Panc1 (cell line): ENCODE measurements at regions not wholly inside any gene's neighbourhood (a gene's known extent, or its start where the extent isn't known, plus 50 kb on each side); places are given as distances from the start of the nearest gene placed in this dataset.

Experiments used
- ATAC-seq: fragments of 200-7000 bp; cut with Tn5 transposase; 2 replicates; pipeline ENCODE4 v1.9.1; 2020; ENCODE audit warnings: mild to moderate bottlenecking, moderate library complexity
- BruUV-seq: library from RNA; stranded (reverse); fragments of 400-500 nt; replicated peaks from 2 replicates; lab custom pipeline; 2021; lab: Mats Ljungman, UMichigan
- CTCF ChIA-PET: fragments of 300-600 bp; sonication (Branson Sonifier 250); formaldehyde crosslinking; loops from one replicate; lab custom pipeline; 2022; ENCODE audit warnings: antibody characterized with exemption; lab: Charles Lee
- POLR2A ChIA-PET: fragments of 300-600 bp; sonication (Branson Sonifier 250); formaldehyde crosslinking; loops from one replicate; lab custom pipeline; 2022; ENCODE audit warnings: antibody characterized with exemption; lab: Charles Lee
- DNase-seq: peaks from one replicate; pipeline ENCODE4 v3.0.0-alpha.2; 2010; ENCODE audit warnings: low read depth, low spot score
- H3K27ac ChIP-seq: 2 replicates; pipeline ENCODE4 v1.5.1; 2011; ENCODE audit warnings: mild to moderate bottlenecking, low read length, inconsistent platforms
- H3K27me3 ChIP-seq: fragments of 200-500 bp; sonication (Bioruptor generic); 2 replicates; pipeline ENCODE4 v1.6.0; 2014; ENCODE audit warnings: low read length, inconsistent platforms; ENCODE audit not compliant: control insufficient read depth, insufficient read depth
- H3K36me3 ChIP-seq: fragments of 200-500 bp; sonication (Bioruptor generic); 2 replicates; pipeline ENCODE4 v1.5.1; 2014; ENCODE audit warnings: inconsistent platforms, mild to moderate bottlenecking, low read length, moderate library complexity; ENCODE audit not compliant: control insufficient read depth, insufficient read depth
- H3K4me1 ChIP-seq: 2 replicates; pipeline ENCODE4 v1.5.1; 2011; ENCODE audit warnings: inconsistent platforms, mild to moderate bottlenecking, low read length, moderate library complexity; ENCODE audit not compliant: control insufficient read depth, insufficient read depth
- H3K4me3 ChIP-seq, 2 experiments: 2 replicates each; pipeline ENCODE4 v1.5.1; 2011 to 2012; ENCODE audit warnings: low read depth in 2 of 2, low read length in 2 of 2, mild to moderate bottlenecking in 2 of 2, inconsistent platforms in 1 of 2, moderate library complexity in 1 of 2
- H3K9me3 ChIP-seq: fragments of 200-500 bp; sonication (Bioruptor generic); 2 replicates; pipeline ENCODE4 v1.5.1; 2014; ENCODE audit warnings: low read depth, mild to moderate bottlenecking, inconsistent platforms, low read length, moderate library complexity; ENCODE audit not compliant: control insufficient read depth, insufficient read depth
- CTCF ChIP-seq: fragments of 450-650 bp; IDR thresholded peaks from 2 replicates; pipeline ENCODE4 v1.5.1; 2017; ENCODE audit warnings: mild to moderate bottlenecking
- POLR2AphosphoS5 ChIP-seq: IDR thresholded peaks from 2 replicates; pipeline ENCODE4 v1.6.1; 2012; ENCODE audit warnings: mild to moderate bottlenecking, low read depth, low read length, moderate library complexity
- REST ChIP-seq, 2 experiments: IDR thresholded peaks; 2 replicates each; pipeline ENCODE4 v1.6.1; 2011 to 2012; ENCODE audit warnings: low read depth in 2 of 2, control low read depth in 1 of 2, low read length in 1 of 2, mild to moderate bottlenecking in 1 of 2, moderate library complexity in 1 of 2; ENCODE audit not compliant: insufficient read depth in 1 of 2
- SIN3A ChIP-seq: IDR thresholded peaks from 2 replicates; pipeline ENCODE4 v1.6.1; 2012; ENCODE audit warnings: low read depth, mild to moderate bottlenecking, low read length, moderate library complexity, borderline replicate concordance; ENCODE audit not compliant: insufficient read depth
- TCF7L2 ChIP-seq: IDR thresholded peaks from 2 replicates; pipeline ENCODE4 v1.6.1; 2011; ENCODE audit warnings: mild to moderate bottlenecking, low read depth, low read length, inconsistent platforms
- in situ Hi-C: cut with HindIII; loops from 2 replicates; pipeline ENCODE4 v1.10.0; 2016; ENCODE audit warnings: low sequenced_read_pairs, low pct_unique_long_range_greater_than_20kb
- intact Hi-C: fragments of 100-400 bp; cut with micrococcal nuclease; formaldehyde crosslinking; loops from one replicate; pipeline ENCODE4 v1.10.0; 2022; ENCODE audit not compliant: unreplicated experiment

- DNase-seq: no peak
- peak; percentile 95 for ATAC-seq
- intact Hi-C loops (loop anchor here (2.0 kb wide), 1 partner anchor 526 kb away; no protein-coding TSS in a partner anchor), in situ Hi-C loops (no loop called here)
- peaks cover 9% of the 10 kb centered on the region; the same call in 1 of the 2 replicates for H3K4me1 ChIP-seq
- no TSS peak for BruUV-seq
- H3K4me3 ChIP-seq: no peak overlapping the region
- H3K9me3 ChIP-seq: no peaks in the 10 kb centered on the region
- ChIA-PET CTCF (no interaction called here), POLR2A (no interaction called here)
- no peaks in the 10 kb centered on the region for H3K36me3 ChIP-seq
- H3K27ac ChIP-seq: peak overlapping the region; percentile 20; the same call in 1 of the 2 replicates
- H3K27me3 ChIP-seq: no peaks in the 10 kb centered on the region
- TF ChIP-seq CTCF (peak; percentile 95), TCF7L2 (no peak), SIN3A (no peak)
Observed at GRCh38 chr3:193788189-193788991, 195.4 kb downstream of the OPA1 start.

- TF ChIP-seq POLR2AphosphoS5 (no peak), TCF7L2 (no peak), SIN3A (no peak), CTCF (no peak), REST (IDR thresholded peaks at IDR 0.05; ENCODE audit: insufficient read depth in 1 of 2, low read depth in 2 of 2, low read length in 1 of 2) (no peak)
- H3K27me3 ChIP-seq: no peaks in the 10 kb centered on the region
- no peak overlapping the region for H3K4me3 ChIP-seq
- H3K9me3 ChIP-seq: no peaks in the 10 kb centered on the region
- POLR2A ChIA-PET: no interaction called here
- in situ Hi-C loops (no loop called here), intact Hi-C loops (loop anchor here (2.0 kb wide), 1 partner anchor 525 kb away; no protein-coding TSS in a partner anchor)
- ATAC-seq (no peak), DNase-seq (no peak)
- peak overlapping the region; percentile 20; the same call in 1 of the 2 replicates for H3K27ac ChIP-seq
- H3K4me1 ChIP-seq: peaks cover 9% of the 10 kb centered on the region; the same call in 1 of the 2 replicates
- H3K36me3 ChIP-seq: no peaks in the 10 kb centered on the region
- CTCF ChIA-PET: no interaction called here
- BruUV-seq: no TSS peak
Observed at GRCh38 chr3:193789455-193789854, 196.4 kb downstream of the OPA1 start.
